ENCODE measurements at regions not wholly inside any gene's neighbourhood (a gene's known extent, or its start where the extent isn't known, plus 50 kb on each side); places are given as distances from the start of the nearest gene placed in this dataset.

DNA sequence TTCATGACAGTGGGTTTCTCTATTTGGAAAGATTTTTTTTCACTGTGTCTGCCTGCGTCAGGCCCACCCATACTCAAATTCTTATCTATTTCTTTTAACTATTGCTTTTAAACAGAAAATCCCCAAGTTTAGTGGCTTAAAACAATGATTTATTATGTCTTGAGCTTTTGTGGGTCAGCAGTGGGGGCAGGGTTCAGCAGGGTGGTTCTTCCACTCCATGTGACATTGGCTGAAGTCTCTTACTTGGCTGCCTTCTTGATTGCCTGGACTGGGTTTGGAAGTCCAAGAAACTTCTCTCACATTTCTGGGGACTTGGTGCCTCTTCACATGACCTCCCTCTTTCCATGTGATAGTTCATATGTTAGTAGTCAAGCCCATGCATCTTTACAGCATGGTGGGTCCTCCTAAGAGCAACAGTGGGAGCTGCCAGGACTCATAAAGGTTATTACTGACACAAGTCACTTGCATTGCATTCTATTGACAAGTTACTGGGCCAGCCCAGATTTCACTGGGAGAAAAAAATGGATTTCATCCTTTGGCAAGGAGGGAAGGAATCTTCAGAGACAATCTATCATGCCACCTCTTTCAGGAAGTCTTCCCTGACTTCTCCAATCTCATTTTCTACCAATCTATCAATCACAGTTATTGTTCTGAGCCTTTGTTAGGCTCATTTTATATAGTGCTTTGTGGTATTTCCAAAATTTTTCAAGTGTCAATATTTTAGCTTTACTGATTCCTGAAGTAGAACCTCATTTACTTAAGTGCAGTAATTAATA lies 436.1 kb downstream of the XYLT1 start:
- TF ChIP-seq, protein P1, sequence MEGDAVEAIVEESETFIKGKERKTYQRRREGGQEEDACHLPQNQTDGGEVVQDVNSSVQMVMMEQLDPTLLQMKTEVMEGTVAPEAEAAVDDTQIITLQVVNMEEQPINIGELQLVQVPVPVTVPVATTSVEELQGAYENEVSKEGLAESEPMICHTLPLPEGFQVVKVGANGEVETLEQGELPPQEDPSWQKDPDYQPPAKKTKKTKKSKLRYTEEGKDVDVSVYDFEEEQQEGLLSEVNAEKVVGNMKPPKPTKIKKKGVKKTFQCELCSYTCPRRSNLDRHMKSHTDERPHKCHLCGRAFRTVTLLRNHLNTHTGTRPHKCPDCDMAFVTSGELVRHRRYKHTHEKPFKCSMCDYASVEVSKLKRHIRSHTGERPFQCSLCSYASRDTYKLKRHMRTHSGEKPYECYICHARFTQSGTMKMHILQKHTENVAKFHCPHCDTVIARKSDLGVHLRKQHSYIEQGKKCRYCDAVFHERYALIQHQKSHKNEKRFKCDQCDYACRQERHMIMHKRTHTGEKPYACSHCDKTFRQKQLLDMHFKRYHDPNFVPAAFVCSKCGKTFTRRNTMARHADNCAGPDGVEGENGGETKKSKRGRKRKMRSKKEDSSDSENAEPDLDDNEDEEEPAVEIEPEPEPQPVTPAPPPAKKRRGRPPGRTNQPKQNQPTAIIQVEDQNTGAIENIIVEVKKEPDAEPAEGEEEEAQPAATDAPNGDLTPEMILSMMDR (IDR thresholded peaks at IDR 0.05) = no peak
- TF ChIP-seq POLR2A (IDR thresholded peaks at IDR 0.05) = no peak
